GM10248 (cell line): ENCODE measurements at regions not wholly inside any gene's neighbourhood (a gene's known extent, or its start where the extent isn't known, plus 50 kb on each side); places are given as distances from the start of the nearest gene placed in this dataset.

Source experiments
- CTCF ChIA-PET: fragments of 300-600 bp; sonication (Branson Sonifier 250); formaldehyde crosslinking; extraction: SDS; loops from one replicate; lab custom pipeline; 2021; ENCODE audit warnings: antibody characterized with exemption; lab: Yijun Ruan, JAX
- POLR2A ChIA-PET: fragments of 350-650 bp; sonication (Branson Sonifier 250); formaldehyde crosslinking; extraction: SDS; loops from one replicate; lab custom pipeline; 2020; ENCODE audit warnings: antibody characterized with exemption; lab: Yijun Ruan, JAX
- DNase-seq: peaks from one replicate; pipeline ENCODE4 v3.0.0; 2012; ENCODE audit errors: extremely low spot score
- CTCF ChIP-seq: IDR thresholded peaks from 2 replicates; pipeline ENCODE4 v1.5.1; 2012; ENCODE audit warnings: mild to moderate bottlenecking, low read depth; ENCODE audit errors: extremely low read depth, missing control alignments, control extremely low read depth

- TF ChIP-seq CTCF = no peak
- ChIA-PET POLR2A (no interaction called here), CTCF (interaction anchor here (2.4 kb wide), 1 partner anchor 9 kb away, joined by 8 read pairs; no protein-coding TSS in a partner anchor)
- DNase-seq = no peak
Observed at GRCh38 chr12:105912882-105913678, 225.7 kb downstream of the NUAK1 start.

- ChIA-PET CTCF (no interaction called here), POLR2A (no interaction called here)
- DNase-seq = no peak
- TF ChIP-seq CTCF = no peak
Observed at GRCh38 chr12:105915997-105916759, 222.6 kb downstream of the NUAK1 start.

GRCh38 chr12:105916760-105917039 is 222.1 kb downstream of the NUAK1 start:
- DNase-seq = no peak
- no peak for TF ChIP-seq CTCF
- POLR2A ChIA-PET = no interaction called here
- CTCF ChIA-PET = no interaction called here

GRCh38 chr12:105920161-105920684 is 218.5 kb downstream of the NUAK1 start:
- TF ChIP-seq CTCF = no peak
- POLR2A ChIA-PET = no interaction called here
- CTCF ChIA-PET = interaction anchor here (1.7 kb wide), 1 partner anchor 11 kb away, joined by 5 read pairs; no protein-coding TSS in a partner anchor
- DNase-seq = no peak

GRCh38 chr12:105921055-105921454 is 217.7 kb downstream of the NUAK1 start:
- POLR2A ChIA-PET = no interaction called here
- no peak for DNase-seq
- no peak for TF ChIP-seq CTCF
- CTCF ChIA-PET = interaction anchor here (1.7 to 1.9 kb wide), 2 partner anchors 9 to 12 kb away, joined by 5 to 8 read pairs; no protein-coding TSS in a partner anchor

- TF ChIP-seq CTCF = no peak
- DNase-seq = no peak
- ChIA-PET CTCF (interaction anchor here (0.7 to 1.9 kb wide), 4 partner anchors 10 to 55 kb away, joined by 3 to 8 read pairs (median 4); no protein-coding TSS in a partner anchor), POLR2A (no interaction called here)
Observed at GRCh38 chr12:105921872-105922669, 216.7 kb downstream of the NUAK1 start.
